GM21786 (cell line): ENCODE measurements at regions not wholly inside any gene's neighbourhood (a gene's known extent, or its start where the extent isn't known, plus 50 kb on each side); places are given as distances from the start of the nearest gene placed in this dataset.
"Not testable (repeated sequence)": the region's sequence is repeated elsewhere in the genome, so short reads cannot be mapped to it uniquely, and the experiment has no call there.

ENCODE experiments used
- ATAC-seq: cut with Tn5 transposase; IDR thresholded peaks from one replicate; pipeline ENCODE4 v1.9.1; 2021; ENCODE audit not compliant: unreplicated experiment

GRCh38 chr3:168671091-168671490, 575.4 kb upstream of the GOLIM4 start:
- ATAC-seq = no peak

- not testable (repeated sequence) for ATAC-seq
Measured at GRCh38 chr3:168660879-168661657, 565.3 kb upstream of the GOLIM4 start.

GRCh38 chr3:168659015-168659414, 563.3 kb upstream of the GOLIM4 start:
- no peak for ATAC-seq

- no peak for ATAC-seq
Measured at GRCh38 chr3:168655611-168656010, 559.9 kb upstream of the GOLIM4 start.

- ATAC-seq = no peak
Measured at GRCh38 chr3:168654700-168655099, 559.0 kb upstream of the GOLIM4 start.

GRCh38 chr3:168653255-168653654, 557.5 kb upstream of the GOLIM4 start:
- ATAC-seq = no peak

GRCh38 chr3:168648321-168648720, 552.6 kb upstream of the GOLIM4 start:
- no peak for ATAC-seq

GRCh38 chr3:168647582-168647981, 551.9 kb upstream of the GOLIM4 start:
- no peak for ATAC-seq

- no peak for ATAC-seq
Measured at GRCh38 chr3:168645180-168645579, 549.5 kb upstream of the GOLIM4 start.

- no peak for ATAC-seq
Measured at GRCh38 chr3:168628549-168628948, 532.8 kb upstream of the GOLIM4 start.

GRCh38 chr3:168625477-168625876, 529.8 kb upstream of the GOLIM4 start:
- no peak for ATAC-seq

- ATAC-seq = no peak
Measured at GRCh38 chr3:168624892-168625448, 529.2 kb upstream of the GOLIM4 start.

GRCh38 chr3:168624195-168624594, 528.5 kb upstream of the GOLIM4 start:
- no peak for ATAC-seq

GRCh38 chr3:168622795-168623194, 527.1 kb upstream of the GOLIM4 start:
- ATAC-seq = no peak

GRCh38 chr3:168620854-168621253, 525.1 kb upstream of the GOLIM4 start:
- no peak for ATAC-seq

GRCh38 chr3:168618827-168619470, 523.2 kb upstream of the GOLIM4 start:
- no peak for ATAC-seq

GRCh38 chr3:168617658-168618057, 521.9 kb upstream of the GOLIM4 start:
- no peak for ATAC-seq

- ATAC-seq = no peak
Measured at GRCh38 chr3:168616915-168617314, 521.2 kb upstream of the GOLIM4 start.

- peak; percentile 43 for ATAC-seq
Measured at GRCh38 chr3:168615493-168616020, 519.8 kb upstream of the GOLIM4 start.

- ATAC-seq = no peak
Measured at GRCh38 chr3:168613151-168613550, 517.4 kb upstream of the GOLIM4 start.

GRCh38 chr3:168612671-168613070, 516.9 kb upstream of the GOLIM4 start:
- ATAC-seq = peak; percentile 41

- ATAC-seq = no peak
Measured at GRCh38 chr3:168611826-168612225, 516.1 kb upstream of the GOLIM4 start.
